Transverse colon (tissue), 4 donors: ENCODE measurements at regions not wholly inside any gene's neighbourhood (a gene's known extent, or its start where the extent isn't known, plus 50 kb on each side); places are given as distances from the start of the nearest gene placed in this dataset.

Experiments used
- EP300 ChIP-seq: sonication (generic); formaldehyde crosslinking; IDR thresholded peaks from one replicate; pipeline ENCODE4 v1.6.1; 2017; ENCODE audit warnings: antibody characterized with exemption, low read depth
- POLR2A ChIP-seq: fragments of 450-650 bp; IDR thresholded peaks from one replicate; pipeline ENCODE4 v1.6.1; 2016; ENCODE audit warnings: antibody characterized with exemption, mild to moderate bottlenecking, moderate library complexity
- POLR2AphosphoS5 ChIP-seq, 3 donors: sonication (generic); formaldehyde crosslinking; IDR thresholded peaks; one replicate each; pipeline ENCODE4 v1.6.1; 2016; ENCODE audit warnings: antibody characterized with exemption in 3 of 3
- TF ChIP-seq, protein P1 (sequence below), 5 experiments: fragments of 200-600 bp in 3 of 5; fragments of 450-650 bp in 2 of 5; sonication (generic) in 3 of 5; IDR thresholded peaks; 1 replicate in 2 of 5; 2 replicates in 3 of 5; pipeline ENCODE4 v1.5.1; 2016 to 2017; ENCODE audit warnings: antibody characterized with exemption in 5 of 5, inconsistent platforms in 3 of 5, mild to moderate bottlenecking in 2 of 5, moderate library complexity in 1 of 5

DNA sequence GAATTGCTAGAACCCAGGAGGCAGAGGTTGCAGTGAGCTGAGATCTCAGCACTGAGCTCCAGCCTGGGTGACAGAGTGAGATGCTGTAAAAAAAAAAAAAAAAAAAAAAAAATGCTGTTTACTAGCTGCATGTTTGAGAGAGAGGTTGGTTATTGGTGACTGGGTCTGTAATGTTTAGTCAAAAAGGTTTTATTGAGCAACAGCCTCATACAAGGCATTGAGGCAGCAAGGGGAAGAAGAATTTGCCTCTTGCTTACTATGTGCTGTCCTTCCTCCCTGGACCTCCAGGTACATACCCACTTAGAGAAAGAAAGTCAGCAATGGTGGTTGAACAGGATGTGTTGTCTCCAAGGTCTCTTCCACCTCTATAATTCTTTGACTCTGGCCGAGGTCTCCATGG, 140.7 kb upstream of the SPRY4 start:
- TF ChIP-seq, protein P1, sequence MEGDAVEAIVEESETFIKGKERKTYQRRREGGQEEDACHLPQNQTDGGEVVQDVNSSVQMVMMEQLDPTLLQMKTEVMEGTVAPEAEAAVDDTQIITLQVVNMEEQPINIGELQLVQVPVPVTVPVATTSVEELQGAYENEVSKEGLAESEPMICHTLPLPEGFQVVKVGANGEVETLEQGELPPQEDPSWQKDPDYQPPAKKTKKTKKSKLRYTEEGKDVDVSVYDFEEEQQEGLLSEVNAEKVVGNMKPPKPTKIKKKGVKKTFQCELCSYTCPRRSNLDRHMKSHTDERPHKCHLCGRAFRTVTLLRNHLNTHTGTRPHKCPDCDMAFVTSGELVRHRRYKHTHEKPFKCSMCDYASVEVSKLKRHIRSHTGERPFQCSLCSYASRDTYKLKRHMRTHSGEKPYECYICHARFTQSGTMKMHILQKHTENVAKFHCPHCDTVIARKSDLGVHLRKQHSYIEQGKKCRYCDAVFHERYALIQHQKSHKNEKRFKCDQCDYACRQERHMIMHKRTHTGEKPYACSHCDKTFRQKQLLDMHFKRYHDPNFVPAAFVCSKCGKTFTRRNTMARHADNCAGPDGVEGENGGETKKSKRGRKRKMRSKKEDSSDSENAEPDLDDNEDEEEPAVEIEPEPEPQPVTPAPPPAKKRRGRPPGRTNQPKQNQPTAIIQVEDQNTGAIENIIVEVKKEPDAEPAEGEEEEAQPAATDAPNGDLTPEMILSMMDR (IDR thresholded peaks at IDR 0.05), result no peak
- TF ChIP-seq POLR2AphosphoS5 (IDR thresholded peaks at IDR 0.05) (no peak), POLR2A (no peak), EP300 (no peak)
